SK-N-SH (cell line): ENCODE measurements at regions not wholly inside any gene's neighbourhood (a gene's known extent, or its start where the extent isn't known, plus 50 kb on each side); places are given as distances from the start of the nearest gene placed in this dataset.
"Not testable (repeated sequence)": the region's sequence is repeated elsewhere in the genome, so short reads cannot be mapped to it uniquely, and the experiment has no call there.

Experiments
- CTCF ChIA-PET: fragments of 300-600, 350-600 bp; formaldehyde crosslinking; extraction: SDS; loops from one replicate; lab custom pipeline; 2021; lab: Yijun Ruan, JAX
- POLR2A ChIA-PET: fragments of 350-600 bp; sonication (Branson Sonifier 250); formaldehyde crosslinking; extraction: SDS; loops from one replicate; lab custom pipeline; 2020; ENCODE audit warnings: antibody characterized with exemption, inconsistent platforms; lab: Yijun Ruan, JAX
- DNase-seq: peaks from one replicate; pipeline ENCODE4 v3.0.0; 2012
- H2AFZ ChIP-seq: fragments of 200-600 bp; sonication (generic); 2 replicates; pipeline ENCODE4 v1.8.1; 2016; ENCODE audit warnings: antibody characterized with exemption, mild to moderate bottlenecking, low read depth
- H3F3A ChIP-seq: fragments of 200-600 bp; sonication (generic); replicated peaks from 2 replicates; pipeline ENCODE3; 2016; ENCODE audit warnings: antibody characterized with exemption, mild to moderate bottlenecking; ENCODE audit not compliant: insufficient read depth
- H3K27ac ChIP-seq, 2 experiments: fragments of 200-500 bp in 1 of 2; fragments of 200-600 bp in 1 of 2; sonication (Bioruptor generic) in 1 of 2; sonication (generic), shearing (Covaris generic) in 1 of 2; 2 replicates each; pipeline versions ENCODE4 v1.5.1 to v1.6.1; 2014 to 2016; ENCODE audit warnings: low read depth in 2 of 2, inconsistent platforms in 1 of 2, low read length in 1 of 2, mild to moderate bottlenecking in 1 of 2, mixed read lengths in 1 of 2
- H3K27me3 ChIP-seq: fragments of 200-600 bp; sonication (generic), shearing (Covaris generic); 2 replicates; pipeline ENCODE4 v1.6.1; 2016; ENCODE audit warnings: mixed run types; ENCODE audit not compliant: insufficient read depth
- H3K36me3 ChIP-seq, 2 experiments: fragments of 200-500 bp in 1 of 2; fragments of 200-600 bp in 1 of 2; sonication (Bioruptor generic) in 1 of 2; sonication (generic) in 1 of 2; replicated peaks in 1 of 2; 2 replicates each; pipeline versions ENCODE3 to v1.5.1; 2014 to 2016; ENCODE audit warnings: low read length in 1 of 2, mild to moderate bottlenecking in 1 of 2; ENCODE audit not compliant: insufficient read depth in 2 of 2, control insufficient read depth in 1 of 2
- H3K4me1 ChIP-seq, 2 experiments: fragments of 200-500 bp in 1 of 2; fragments of 200-600 bp in 1 of 2; sonication (Bioruptor generic) in 1 of 2; sonication (generic), shearing (Covaris generic) in 1 of 2; 2 replicates each; pipeline versions ENCODE4 v1.5.1 to v1.6.1; 2014 to 2016; ENCODE audit warnings: low read depth in 1 of 2, low read length in 1 of 2, mixed run types in 1 of 2; ENCODE audit not compliant: insufficient read depth in 2 of 2, control insufficient read depth in 1 of 2
- H3K4me2 ChIP-seq: fragments of 200-600 bp; sonication (generic), shearing (Covaris generic); 2 replicates; pipeline ENCODE4 v1.6.1; 2017; ENCODE audit warnings: mixed run types
- H3K4me3 ChIP-seq, 2 experiments: fragments of 200-500 bp in 1 of 2; fragments of 200-600 bp in 1 of 2; sonication (Bioruptor generic) in 1 of 2; sonication (generic), shearing (Covaris generic) in 1 of 2; 2 replicates each; pipeline versions ENCODE4 v1.5.1 to v1.8.1; 2014 to 2016; ENCODE audit warnings: low read depth in 2 of 2, inconsistent platforms in 1 of 2, low read length in 1 of 2, mild to moderate bottlenecking in 1 of 2, mixed read lengths in 1 of 2, moderate library complexity in 1 of 2
- H3K79me2 ChIP-seq: fragments of 200-600 bp; sonication (generic); 2 replicates; pipeline ENCODE4 v1.8.1; 2017; ENCODE audit warnings: mild to moderate bottlenecking; ENCODE audit not compliant: insufficient read depth
- H3K9ac ChIP-seq: fragments of 200-600 bp; sonication (generic); 2 replicates; pipeline ENCODE4 v1.6.1; 2017; ENCODE audit warnings: mixed run types
- H3K9me2 ChIP-seq: fragments of 200-600 bp; sonication (generic); 2 replicates; pipeline ENCODE4 v1.6.1; 2017; ENCODE audit warnings: mixed run types
- H3K9me3 ChIP-seq: fragments of 200-600 bp; sonication (generic); 2 replicates; pipeline ENCODE4 v1.6.1; 2017; ENCODE audit warnings: mixed run types, mild to moderate bottlenecking, moderate library complexity
- H4K20me1 ChIP-seq: fragments of 200-600 bp; sonication (generic); 2 replicates; pipeline ENCODE4 v1.6.1; 2017; ENCODE audit warnings: mild to moderate bottlenecking, mixed run types; ENCODE audit not compliant: insufficient read depth
- CHD2 ChIP-seq: fragments of 150-350 bp; IDR thresholded peaks from 2 replicates; pipeline ENCODE4 v1.6.1; 2018; ENCODE audit warnings: low read length; ENCODE audit not compliant: partially characterized antibody
- CTCF ChIP-seq: fragments of 200-600 bp; sonication (generic); IDR thresholded peaks from 2 replicates; pipeline ENCODE4 v1.6.1; 2017; ENCODE audit warnings: antibody characterized with exemption, mild to moderate bottlenecking, moderate library complexity
- EP300 ChIP-seq, 2 experiments: IDR thresholded peaks; 2 replicates each; pipeline versions ENCODE4 v1.4.0 to v1.6.1; 2012; ENCODE audit warnings: borderline replicate concordance in 1 of 2, low read depth in 1 of 2, low read length in 1 of 2
- FOSL2 ChIP-seq: IDR thresholded peaks from 2 replicates; pipeline ENCODE4 v1.4.0; 2012; ENCODE audit warnings: low read depth, mild to moderate bottlenecking, moderate library complexity, borderline replicate concordance
- FOXJ3 ChIP-seq: sonication (generic); formaldehyde crosslinking; IDR thresholded peaks from 2 replicates; pipeline ENCODE4 v1.5.1; 2020; ENCODE audit warnings: mild to moderate bottlenecking, missing genetic modification reagents
- MAX ChIP-seq: IDR thresholded peaks from 2 replicates; pipeline ENCODE4 v1.4.0; 2012; ENCODE audit warnings: low read depth
- RAD21 ChIP-seq: IDR thresholded peaks from 2 replicates; pipeline ENCODE4 v1.6.1; 2012; ENCODE audit warnings: mild to moderate bottlenecking, low read length
- RCOR1 ChIP-seq: fragments of 150-350 bp; IDR thresholded peaks from 2 replicates; pipeline ENCODE4 v1.6.1; 2017; ENCODE audit warnings: antibody characterized with exemption, low read length
- RFX5 ChIP-seq: IDR thresholded peaks from 2 replicates; pipeline ENCODE4 v1.6.1; 2012; ENCODE audit warnings: mild to moderate bottlenecking, improper control_type of control experiment, low read length
- RXRA ChIP-seq: IDR thresholded peaks from 2 replicates; pipeline ENCODE4 v1.4.0; 2012; ENCODE audit warnings: low read depth, mild to moderate bottlenecking, borderline replicate concordance
- SIN3A ChIP-seq: IDR thresholded peaks from 2 replicates; pipeline ENCODE4 v1.6.1; 2012; ENCODE audit warnings: low read depth, mild to moderate bottlenecking, low read length, moderate library complexity, borderline replicate concordance
- TAF1 ChIP-seq: IDR thresholded peaks from 2 replicates; pipeline ENCODE4 v1.6.1; 2012; ENCODE audit warnings: low read depth, mild to moderate bottlenecking, low read length, moderate library complexity, borderline replicate concordance
- TCF12 ChIP-seq: IDR thresholded peaks from 2 replicates; pipeline ENCODE4 v1.4.0; 2012
- USF2 ChIP-seq: fragments of 150-350 bp; IDR thresholded peaks from 2 replicates; pipeline ENCODE4 v1.6.1; 2017; ENCODE audit warnings: antibody characterized with exemption, low read length, low read depth, borderline replicate concordance
- YY1 ChIP-seq: IDR thresholded peaks from 2 replicates; pipeline ENCODE4 v1.4.0; 2012; ENCODE audit warnings: low read depth, mild to moderate bottlenecking
- WGBS: methylation state at CpG from one replicate; pipeline ENCODE4 v1.1.6; 2017; ENCODE audit warnings: low lambda C conversion rate; 5-methylcytosine and 5-hydroxymethylcytosine counted together

- Histone ChIP-seq H3K27ac (no peak overlapping the region), H4K20me1 (no peaks in the 10 kb centered on the region), H3K9ac (no peak overlapping the region), H3K4me1 (0 out of 4 replicates have a peak, but pooled peaks cover 0 to 4% of the 10 kb centered on the region in 2 experiments), H3K79me2 (no peaks in the 10 kb centered on the region), H3K9me3 (no peaks in the 10 kb centered on the region), H3K4me2 (no peak overlapping the region), H3K36me3 (no peaks in the 10 kb centered on the region), H3K27me3 (no peaks in the 10 kb centered on the region)
- WGBS = 98% methylated on average over 10 of the region's 13 CpGs
- no peak for DNase-seq
- CTCF ChIA-PET = interaction anchor here (1.5 kb wide), 1 partner anchor 18 kb away, joined by 4 read pairs; no protein-coding TSS in a partner anchor
- TF ChIP-seq TAF1 = no peak
- no peak for TF ChIP-seq RFX5
- no peak for TF ChIP-seq CTCF
- TF ChIP-seq CHD2 = no peak
- no peak for TF ChIP-seq FOSL2
- TF ChIP-seq, all 33 proteins: peak for 0
- H3K4me3 ChIP-seq = no peak overlapping the region
- H3F3A ChIP-seq = no peaks in the 10 kb centered on the region
- POLR2A ChIA-PET = no interaction called here
- H2AFZ ChIP-seq = no peak overlapping the region
- H3K9me2 ChIP-seq = no peaks in the 10 kb centered on the region
These were observed 250.7 kb upstream of the PGRMC2 start for GRCh38 chr4:128538111-128538882.

- TF ChIP-seq CHD2 (no peak), USF2 (no peak), CTCF (no peak), FOXJ3 (CRISPR knock-in tag) (no peak), RCOR1 (no peak), EP300 (IDR thresholded peaks at IDR 0.05; ENCODE audit: borderline replicate concordance in 1 of 2, low read depth in 1 of 2, low read length in 1 of 2) (no peak), SIN3A (no peak), TCF12 (no peak), MAX (no peak), RXRA (no peak), YY1 (no peak), RAD21 (no peak)
These were observed 249.1 kb upstream of the PGRMC2 start for GRCh38 chr4:128536746-128537145.

GRCh38 chr4:128535510-128535909, 247.9 kb upstream of the PGRMC2 start:
- H3K9me3 ChIP-seq, H3K9me2 ChIP-seq, H3K36me3 ChIP-seq, H3K79me2 ChIP-seq, H3K27ac ChIP-seq, H3F3A ChIP-seq, H4K20me1 ChIP-seq, H3K4me1 ChIP-seq, POLR2A ChIA-PET, H3K27me3 ChIP-seq, H3K4me2 ChIP-seq, H3K9ac ChIP-seq, H2AFZ ChIP-seq, DNase-seq, H3K4me3 ChIP-seq: not testable (repeated sequence)
- CTCF ChIA-PET = interaction anchor here (0.6 to 1.4 kb wide), 2 partner anchors 17 to 125 kb away, joined by 3 to 4 read pairs; no protein-coding TSS in a partner anchor
- WGBS = 85% methylated on average over 4 of the region's 4 CpGs

More at GRCh38 chr4:128536746-128537145, 249.1 kb upstream of the PGRMC2 start:
- 100% methylated on average over 1 of the region's 1 CpG for WGBS
- no peaks in the 10 kb centered on the region for H3K79me2 ChIP-seq
- H4K20me1 ChIP-seq = no peaks in the 10 kb centered on the region
- no peak overlapping the region for H3K9ac ChIP-seq
- no peak overlapping the region for H3K4me3 ChIP-seq
- ChIA-PET CTCF (no interaction called here), POLR2A (no interaction called here)
- H3K27ac ChIP-seq = no peak overlapping the region
- no peaks in the 10 kb centered on the region for H3K36me3 ChIP-seq
- no peak overlapping the region for H3K4me2 ChIP-seq
- no peak overlapping the region for H2AFZ ChIP-seq
- no peaks in the 10 kb centered on the region for H3K27me3 ChIP-seq
- no peaks in the 10 kb centered on the region for H3K9me3 ChIP-seq
- DNase-seq = no peak
- H3F3A ChIP-seq = no peaks in the 10 kb centered on the region
- H3K9me2 ChIP-seq = no peaks in the 10 kb centered on the region
- 0 out of 4 replicates have a peak, but pooled peaks cover 0 to 2% of the 10 kb centered on the region in 2 experiments for H3K4me1 ChIP-seq
